ENCODE measurements at regions not wholly inside any gene's neighbourhood (a gene's known extent, or its start where the extent isn't known, plus 50 kb on each side); places are given as distances from the start of the nearest gene placed in this dataset.
A peak's percentile ranks its signal among the peaks of the same experiment; 100 is the strongest.

GRCh38 chr20:63096681-63097335 lies 90.0 kb upstream of the BHLHE23 start:
- WGBS, 2 donors (ENCODE audit: low coverage in 1 of 2): 69% methylated on average over 12 of the region's 13 CpGs; no CpG with 5 or more reads in 1 of the 2 donors
- in situ Hi-C loops (cut with MboI; ENCODE audit: low pct_ligation_motif_present in 1 of 4, low pct_unique_long_range_greater_than_20kb in 1 of 4, low sequenced_read_pairs in 3 of 4): no loop called here

GRCh38 chr20:63095718-63096654 lies 89.2 kb upstream of the BHLHE23 start:
- H3K4me1 ChIP-seq: no peaks in the 10 kb centered on the region
- no peaks in the 10 kb centered on the region for H3K36me3 ChIP-seq
- no peaks in the 10 kb centered on the region for H3K9me3 ChIP-seq
- H3K4me3 ChIP-seq: no peak overlapping the region
- 56% methylated on average over 19 of the region's 21 CpGs; no CpG with 5 or more reads in 1 of the 2 donors for WGBS, 2 donors (ENCODE audit: low coverage in 1 of 2)
- no peak overlapping the region for H3K27ac ChIP-seq
- TF ChIP-seq POLR2AphosphoS5 (IDR thresholded peaks at IDR 0.05) (no peak), EP300 (IDR thresholded peaks at IDR 0.05; ENCODE audit: low read depth) (no peak), CTCF (IDR thresholded peaks at IDR 0.05) (no peak), POLR2A (IDR thresholded peaks at IDR 0.05) (no peak)
- in situ Hi-C loops (cut with MboI; ENCODE audit: low pct_ligation_motif_present in 1 of 4, low pct_unique_long_range_greater_than_20kb in 1 of 4, low sequenced_read_pairs in 3 of 4) (no loop called here), intact Hi-C loops (cut with DNase I; ENCODE audit: low total_unique reads) (no loop called here)
- peak; percentile 38 for DNase-seq
- H3K27me3 ChIP-seq: peaks cover 77% of the 10 kb centered on the region

More at GRCh38 chr20:63096681-63097335, 90.0 kb upstream of the BHLHE23 start:
- Histone ChIP-seq H3K27ac (no peak overlapping the region), H3K4me1 (peaks cover 0 to 2% (median under 1%) of the 10 kb centered on the region in 4 donors), H3K27me3 (peaks cover 72% of the 10 kb centered on the region), H3K4me3 (no peak overlapping the region), H3K36me3 (no peaks in the 10 kb centered on the region), H3K9me3 (no peaks in the 10 kb centered on the region)
- DNase-seq: peak; percentile 1
- TF ChIP-seq EP300 (IDR thresholded peaks at IDR 0.05; ENCODE audit: low read depth): no peak
- no peak for TF ChIP-seq CTCF (IDR thresholded peaks at IDR 0.05)
- TF ChIP-seq POLR2AphosphoS5 (IDR thresholded peaks at IDR 0.05): no peak
- TF ChIP-seq POLR2A (IDR thresholded peaks at IDR 0.05): no peak
- intact Hi-C loops (cut with DNase I; ENCODE audit: low total_unique reads): no loop called here

- H3K36me3 ChIP-seq: no peaks in the 10 kb centered on the region
- no peak overlapping the region for H3K27ac ChIP-seq
- no peak overlapping the region for H3K4me3 ChIP-seq
- no peaks in the 10 kb centered on the region for H3K4me1 ChIP-seq
- intact Hi-C loops (cut with DNase I; ENCODE audit: low total_unique reads): no loop called here
- peaks cover 73% of the 10 kb centered on the region for H3K27me3 ChIP-seq
- in situ Hi-C loops (cut with MboI; ENCODE audit: low pct_ligation_motif_present in 1 of 4, low pct_unique_long_range_greater_than_20kb in 1 of 4, low sequenced_read_pairs in 3 of 4): no loop called here
- 25 to 72% methylated on average over 1 to 19 of the region's 22 CpGs for WGBS, 2 donors (ENCODE audit: low coverage in 1 of 2)
- peak; percentile 2 for DNase-seq
- H3K9me3 ChIP-seq: no peaks in the 10 kb centered on the region
- TF ChIP-seq POLR2A (IDR thresholded peaks at IDR 0.05): no peak
- TF ChIP-seq CTCF (IDR thresholded peaks at IDR 0.05): no peak
These were observed 88.2 kb upstream of the BHLHE23 start for GRCh38 chr20:63094767-63095499.
